Trophoblast cell (in vitro differentiated cells and primary cell): ENCODE measurements at regions not wholly inside any gene's neighbourhood (a gene's known extent, or its start where the extent isn't known, plus 50 kb on each side); places are given as distances from the start of the nearest gene placed in this dataset.

Experiments
- DNase-seq, 2 donors: peaks; one replicate each; pipeline ENCODE4 v3.0.0-alpha.2; 2016
- H2AFZ ChIP-seq: 2 replicates; pipeline ENCODE4 v1.6.1; 2013; ENCODE audit warnings: low read length, moderate library complexity, mild to moderate bottlenecking; ENCODE audit not compliant: insufficient read depth, poor library complexity
- H2AK5ac ChIP-seq: 2 replicates; pipeline ENCODE4 v1.6.1; 2013; ENCODE audit warnings: mild to moderate bottlenecking, low read length
- H2BK120ac ChIP-seq: 2 replicates; pipeline ENCODE4 v1.6.1; 2013; ENCODE audit warnings: low read length, mild to moderate bottlenecking, moderate library complexity; ENCODE audit not compliant: insufficient read depth, poor library complexity
- H2BK12ac ChIP-seq: 2 replicates; pipeline ENCODE4 v1.6.1; 2013; ENCODE audit warnings: mild to moderate bottlenecking, low read length, moderate library complexity
- H2BK5ac ChIP-seq: 2 replicates; pipeline ENCODE4 v1.6.1; 2013; ENCODE audit warnings: low read length, low read depth, moderate library complexity, mild to moderate bottlenecking; ENCODE audit not compliant: poor library complexity
- H3K14ac ChIP-seq: 2 replicates; pipeline ENCODE4 v1.6.1; 2013; ENCODE audit warnings: mild to moderate bottlenecking, low read length
- H3K18ac ChIP-seq: 2 replicates; pipeline ENCODE4 v1.6.1; 2013; ENCODE audit warnings: mild to moderate bottlenecking, low read length
- H3K23ac ChIP-seq: 2 replicates; pipeline ENCODE4 v1.6.1; 2013; ENCODE audit warnings: low read length
- H3K27ac ChIP-seq: 2 replicates; pipeline ENCODE4 v1.5.1; 2013; ENCODE audit warnings: low read depth, mild to moderate bottlenecking, inconsistent platforms, low read length, moderate library complexity
- H3K27me3 ChIP-seq: 2 replicates; pipeline ENCODE4 v1.6.1; 2013; ENCODE audit warnings: inconsistent platforms, mild to moderate bottlenecking, low read length, moderate library complexity; ENCODE audit not compliant: insufficient read depth
- H3K36me3 ChIP-seq, 2 experiments: 1 replicate in 1 of 2; 2 replicates in 1 of 2; pipeline ENCODE4 v1.6.1; 2013; ENCODE audit warnings: low read length in 2 of 2, mild to moderate bottlenecking in 2 of 2, moderate library complexity in 1 of 2; ENCODE audit not compliant: insufficient read depth in 2 of 2, control insufficient read depth in 1 of 2
- H3K4ac ChIP-seq: 2 replicates; pipeline ENCODE4 v1.6.1; 2013; ENCODE audit warnings: low read depth, mild to moderate bottlenecking, low read length, moderate library complexity
- H3K4me1 ChIP-seq, 2 experiments: 1 replicate in 1 of 2; 2 replicates in 1 of 2; pipeline ENCODE4 v1.6.1; 2013; ENCODE audit warnings: low read length in 2 of 2, mild to moderate bottlenecking in 2 of 2, moderate library complexity in 1 of 2; ENCODE audit not compliant: insufficient read depth in 2 of 2, control insufficient read depth in 1 of 2
- H3K4me2 ChIP-seq: 2 replicates; pipeline ENCODE4 v1.6.1; 2013; ENCODE audit warnings: inconsistent platforms, mild to moderate bottlenecking, low read length, moderate library complexity
- H3K4me3 ChIP-seq: 2 replicates; pipeline ENCODE4 v1.5.1; 2013; ENCODE audit warnings: mild to moderate bottlenecking, low read depth, low read length, inconsistent platforms
- H3K79me1 ChIP-seq: one replicate; pipeline ENCODE4 v1.6.1; 2013; ENCODE audit warnings: low read length
- H3K79me2 ChIP-seq: 2 replicates; pipeline ENCODE4 v1.6.1; 2013; ENCODE audit warnings: low read length, mild to moderate bottlenecking; ENCODE audit not compliant: control insufficient read depth, insufficient read depth, poor library complexity
- H3K9ac ChIP-seq: 2 replicates; pipeline ENCODE4 v1.6.1; 2013; ENCODE audit warnings: mild to moderate bottlenecking, low read length
- H3K9me3 ChIP-seq: 2 replicates; pipeline ENCODE4 v1.6.1; 2013; ENCODE audit warnings: low read depth, mild to moderate bottlenecking, control low read depth, inconsistent platforms, low read length; ENCODE audit not compliant: insufficient read depth
- H4K12ac ChIP-seq: 2 replicates; pipeline ENCODE4 v1.6.1; 2013; ENCODE audit warnings: low read depth, mild to moderate bottlenecking, low read length, moderate library complexity
- H4K8ac ChIP-seq: 2 replicates; pipeline ENCODE4 v1.6.1; 2013; ENCODE audit warnings: low read depth, mild to moderate bottlenecking, low read length, moderate library complexity
- H4K91ac ChIP-seq: one replicate; pipeline ENCODE4 v1.6.1; 2013; ENCODE audit warnings: low read depth, mild to moderate bottlenecking, low read length, moderate library complexity
- WGBS: extraction: QIAGEN DNeasy Blood & Tissue Kit; methylation state at CpG from one replicate; pipeline ENCODE4 v1.1.7; 2013; ENCODE audit warnings: missing lambda C conversion rate; ENCODE audit not compliant: insufficient read length, insufficient coverage; ENCODE audit errors: extremely low coverage; 5-methylcytosine and 5-hydroxymethylcytosine counted together

- Histone ChIP-seq H3K9ac (no peak overlapping the region), H4K8ac (no peak overlapping the region), H3K4ac (no peak overlapping the region), H3K27ac (no peak overlapping the region), H4K91ac (peak overlapping the region; percentile 14), H3K23ac (no peak overlapping the region), H3K79me2 (no peaks in the 10 kb centered on the region), H3K27me3 (no peaks in the 10 kb centered on the region), H3K79me1 (no peaks in the 10 kb centered on the region), H2AK5ac (no peak overlapping the region), H2BK120ac (no peak overlapping the region), H3K4me1 (no peaks in the 10 kb centered on the region), H3K9me3 (no peaks in the 10 kb centered on the region), H3K4me3 (peak overlapping the region; percentile 54), H3K36me3 (no peaks in the 10 kb centered on the region), H2BK5ac (peak overlapping the region; percentile 13), H3K4me2 (peak overlapping the region; percentile 74), H3K14ac (no peak overlapping the region), H4K12ac (peak overlapping the region; percentile 18), H2AFZ (peak overlapping the region; percentile 23), H2BK12ac (no peak overlapping the region), H3K18ac (no peak overlapping the region)
- no CpG with 5 or more reads among the region's 34 CpGs for WGBS
- no peak for DNase-seq
Observed at GRCh38 chr5:123285122-123286023, 137.8 kb downstream of the CEP120 start.

GRCh38 chr5:123283499-123283898 is 139.7 kb downstream of the CEP120 start:
- H4K91ac ChIP-seq: no peak overlapping the region
- no peak overlapping the region for H3K4me3 ChIP-seq
- no peak overlapping the region for H2BK5ac ChIP-seq
- no peak overlapping the region for H2BK120ac ChIP-seq
- H3K9ac ChIP-seq: no peak overlapping the region
- H3K9me3 ChIP-seq: no peaks in the 10 kb centered on the region
- no peak overlapping the region for H3K23ac ChIP-seq
- H3K79me2 ChIP-seq: no peaks in the 10 kb centered on the region
- DNase-seq: no peak
- H3K27ac ChIP-seq: no peak overlapping the region
- H4K12ac ChIP-seq: no peak overlapping the region
- H2AK5ac ChIP-seq: no peak overlapping the region
- no peak overlapping the region for H2BK12ac ChIP-seq
- H3K4ac ChIP-seq: no peak overlapping the region
- H3K79me1 ChIP-seq: no peaks in the 10 kb centered on the region
- H3K4me2 ChIP-seq: no peak overlapping the region
- H4K8ac ChIP-seq: no peak overlapping the region
- H3K14ac ChIP-seq: no peak overlapping the region
- no peak overlapping the region for H3K18ac ChIP-seq
- no peaks in the 10 kb centered on the region for H3K27me3 ChIP-seq
- no peak overlapping the region for H2AFZ ChIP-seq
- no peaks in the 10 kb centered on the region for H3K36me3 ChIP-seq
- H3K4me1 ChIP-seq: peaks cover 0 to 2% of the 10 kb centered on the region in 2 experiments
- no CpG with 5 or more reads among the region's 1 CpG for WGBS

- Histone ChIP-seq H3K4me3 (no peak overlapping the region), H3K27ac (no peak overlapping the region), H4K91ac (no peak overlapping the region), H3K4me2 (no peak overlapping the region), H3K23ac (no peak overlapping the region), H3K14ac (no peak overlapping the region), H3K36me3 (no peaks in the 10 kb centered on the region), H3K9ac (no peak overlapping the region), H4K12ac (no peak overlapping the region), H4K8ac (no peak overlapping the region), H2AFZ (no peak overlapping the region), H3K79me1 (no peaks in the 10 kb centered on the region), H3K18ac (no peak overlapping the region), H3K27me3 (no peaks in the 10 kb centered on the region), H3K79me2 (no peaks in the 10 kb centered on the region), H2BK120ac (no peak overlapping the region), H3K4me1 (peaks cover 0 to 6% of the 10 kb centered on the region in 2 experiments), H2BK5ac (no peak overlapping the region), H2BK12ac (no peak overlapping the region), H3K9me3 (no peaks in the 10 kb centered on the region), H3K4ac (no peak overlapping the region), H2AK5ac (no peak overlapping the region)
- WGBS: 100% methylated on average over 2 of the region's 7 CpGs
- DNase-seq: no peak
Observed at GRCh38 chr5:123283031-123283430, 140.2 kb downstream of the CEP120 start.

DNA sequence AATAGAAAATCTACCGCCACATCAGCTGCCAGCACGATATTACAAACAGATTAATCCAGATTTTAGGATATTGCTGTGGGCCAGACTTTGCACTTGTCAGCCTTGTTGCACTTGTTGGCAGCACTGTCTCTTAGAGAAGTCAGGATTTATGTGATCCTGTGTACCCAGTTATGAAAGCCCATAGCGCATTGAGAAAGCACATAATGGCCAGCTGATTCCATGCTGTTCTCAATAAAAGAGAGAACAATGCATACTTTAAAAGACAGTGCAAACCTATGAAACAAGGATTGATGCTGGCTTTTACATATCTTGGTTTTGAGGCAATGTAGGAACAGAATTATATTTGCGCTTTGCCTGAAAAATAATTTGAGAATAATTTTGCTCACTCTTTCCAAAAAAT is 140.8 kb downstream of the CEP120 start:
- no peak for DNase-seq

More for the DNA sequence above, 140.8 kb downstream of the CEP120 start:
- H3K9me3 ChIP-seq: no peaks in the 10 kb centered on the region
- H3K14ac ChIP-seq: no peak overlapping the region
- H3K27me3 ChIP-seq: no peaks in the 10 kb centered on the region
- peaks cover 0 to 6% of the 10 kb centered on the region in 2 experiments for H3K4me1 ChIP-seq
- no peak overlapping the region for H3K27ac ChIP-seq
- no peak overlapping the region for H2AK5ac ChIP-seq
- no peak overlapping the region for H3K23ac ChIP-seq
- no peak overlapping the region for H2BK120ac ChIP-seq
- no peak overlapping the region for H3K18ac ChIP-seq
- no CpG with 5 or more reads among the region's 4 CpGs for WGBS
- H4K91ac ChIP-seq: no peak overlapping the region
- H3K4ac ChIP-seq: no peak overlapping the region
- no peaks in the 10 kb centered on the region for H3K79me1 ChIP-seq
- H2AFZ ChIP-seq: no peak overlapping the region
- no peak overlapping the region for H3K4me3 ChIP-seq
- H4K12ac ChIP-seq: no peak overlapping the region
- H2BK12ac ChIP-seq: no peak overlapping the region
- no peak overlapping the region for H3K4me2 ChIP-seq
- H2BK5ac ChIP-seq: no peak overlapping the region
- H3K79me2 ChIP-seq: no peaks in the 10 kb centered on the region
- no peaks in the 10 kb centered on the region for H3K36me3 ChIP-seq
- no peak overlapping the region for H4K8ac ChIP-seq
- H3K9ac ChIP-seq: no peak overlapping the region
